GM12891 (cell line): ENCODE measurements at regions not wholly inside any gene's neighbourhood (a gene's known extent, or its start where the extent isn't known, plus 50 kb on each side); places are given as distances from the start of the nearest gene placed in this dataset.
"Not testable (repeated sequence)": the region's sequence is repeated elsewhere in the genome, so short reads cannot be mapped to it uniquely, and the experiment has no call there.

Experiments
- DNase-seq: peaks from one replicate; pipeline ENCODE4 v3.0.0; 2011; ENCODE audit warnings: low spot score; ENCODE audit not compliant: insufficient read length
- FAIRE-seq: peaks from 2 replicates; lab custom pipeline; 2011; peaks lifted over from hg19 to GRCh38; lab: Jason Lieb, UNC
- PAX5 ChIP-seq: IDR thresholded peaks from 2 replicates; pipeline ENCODE4 v1.6.1; 2011; ENCODE audit warnings: low read length, moderate library complexity, mild to moderate bottlenecking; ENCODE audit not compliant: insufficient read depth, severe bottlenecking
- POLR2A ChIP-seq: IDR thresholded peaks from 2 replicates; pipeline ENCODE4 v1.6.1; 2011; ENCODE audit warnings: low read depth, low read length, control low read depth
- POLR2AphosphoS5 ChIP-seq: IDR thresholded peaks from 2 replicates; pipeline ENCODE4 v1.6.1; 2011; ENCODE audit warnings: low read depth, low read length, control low read depth
- POU2F2 ChIP-seq: IDR thresholded peaks from 2 replicates; pipeline ENCODE4 v1.6.1; 2011; ENCODE audit warnings: low read depth, mild to moderate bottlenecking, control low read depth, low read length, moderate library complexity
- SPI1 ChIP-seq: IDR thresholded peaks from 2 replicates; pipeline ENCODE4 v1.6.1; 2011; ENCODE audit warnings: low read depth, low read length, control low read depth
- TAF1 ChIP-seq: IDR thresholded peaks from 2 replicates; pipeline ENCODE4 v1.6.1; 2011; ENCODE audit warnings: low read depth, low read length, control low read depth

DNA sequence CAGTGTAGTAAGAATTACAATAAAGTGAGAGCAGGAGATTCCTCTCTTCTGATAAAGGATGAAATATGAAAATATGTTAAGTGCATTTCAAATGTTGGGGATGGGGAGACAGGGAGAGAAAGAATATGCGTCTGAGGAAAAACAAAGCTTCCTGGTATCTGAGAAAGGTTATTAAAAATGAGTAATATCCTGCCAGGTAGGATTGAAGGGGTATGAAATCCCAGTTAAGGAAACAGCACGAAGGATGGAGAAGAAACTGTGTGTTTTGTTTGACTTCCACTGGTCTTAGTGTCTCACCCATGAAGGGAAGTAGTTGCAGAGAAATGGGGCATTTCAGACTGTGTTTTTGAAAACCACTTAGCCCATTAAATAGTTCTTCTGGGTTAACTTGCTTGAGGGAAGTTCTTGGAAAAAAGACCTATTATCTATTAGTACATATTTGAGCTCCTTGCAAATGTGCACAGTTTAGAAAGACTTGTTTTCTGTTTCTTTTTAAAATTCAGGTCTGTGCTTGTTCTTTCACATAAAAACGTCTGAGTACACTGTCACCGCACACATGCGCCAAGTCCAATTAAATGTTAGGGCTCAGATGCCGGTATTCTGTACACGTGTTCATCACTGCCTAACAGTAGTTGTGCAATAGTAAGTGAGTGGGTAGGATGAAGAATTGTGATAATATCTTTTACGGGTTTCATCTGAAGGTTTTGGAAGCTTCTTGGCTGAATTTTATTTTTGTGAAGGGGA, 196.1 kb upstream of the P2RY1 start:
- DNase-seq (no peak), FAIRE-seq (no peak)

DNA sequence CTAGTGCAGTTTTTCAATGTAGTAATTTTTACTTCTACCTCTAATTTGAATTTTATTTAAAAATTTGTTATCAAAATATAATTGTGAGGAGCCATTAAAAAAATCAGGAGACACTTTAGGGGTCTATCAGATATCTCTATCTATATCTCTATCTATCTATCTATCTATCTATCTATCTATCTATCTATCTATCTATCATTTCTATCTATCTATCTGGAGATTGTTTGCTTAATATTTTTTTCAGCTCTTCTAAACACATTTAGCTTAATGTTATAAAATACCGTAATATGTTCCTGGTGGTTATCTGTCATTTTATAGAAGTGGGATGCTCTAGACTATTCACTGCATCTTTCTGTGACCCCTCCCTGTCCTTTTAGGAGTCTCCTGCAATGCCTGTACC, 193.7 kb upstream of the P2RY1 start:
- DNase-seq (no peak), FAIRE-seq (no peak)

More for the DNA sequence above, 196.1 kb upstream of the P2RY1 start:
- TF ChIP-seq SPI1 (no peak), TAF1 (no peak), POLR2A (no peak)

DNA sequence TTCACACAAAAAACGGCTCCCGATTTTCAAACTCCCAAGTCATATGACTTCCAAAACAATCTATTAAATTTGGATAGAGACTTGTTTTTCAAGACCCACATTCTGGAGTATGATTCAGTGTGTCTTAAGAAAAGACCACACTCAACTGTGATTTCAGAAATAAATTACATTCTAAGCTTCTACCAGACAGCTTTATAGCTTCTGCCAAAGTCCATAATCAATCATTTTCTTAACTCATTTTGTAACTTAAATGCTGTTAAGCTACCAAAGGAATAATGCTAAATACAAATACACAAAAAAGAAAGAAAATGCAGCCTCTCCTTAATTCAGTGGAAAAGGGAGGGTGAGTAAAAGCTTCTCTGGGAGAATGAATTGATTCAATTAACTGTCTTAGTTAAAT, 192.3 kb upstream of the P2RY1 start:
- FAIRE-seq (no peak), DNase-seq (no peak)
- TF ChIP-seq PAX5 (no peak), POLR2A (no peak), TAF1 (no peak), SPI1 (no peak), POU2F2 (no peak), POLR2AphosphoS5 (no peak)

More for the DNA sequence above, 193.7 kb upstream of the P2RY1 start:
- TF ChIP-seq POU2F2 (no peak), POLR2A (no peak), POLR2AphosphoS5 (no peak), TAF1 (no peak), SPI1 (no peak), PAX5 (no peak)

DNA sequence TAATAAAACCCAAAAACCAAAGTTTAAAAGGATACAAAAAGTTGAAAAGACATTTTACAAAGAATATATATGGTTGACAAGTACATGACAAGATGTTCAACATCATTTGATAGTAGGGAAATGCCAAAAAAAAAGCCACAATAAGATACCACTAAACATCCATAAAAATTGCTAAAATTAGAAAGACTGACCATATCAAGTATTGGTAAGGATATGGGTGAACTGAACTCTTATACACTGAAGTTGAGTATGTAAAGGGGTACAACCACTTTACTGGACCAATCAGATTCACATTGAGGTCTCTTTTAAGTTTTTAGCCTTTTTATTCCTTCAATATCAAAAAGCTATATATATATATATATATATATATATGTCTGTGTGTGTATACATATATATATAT, 190.5 kb upstream of the P2RY1 start:
- FAIRE-seq, result no peak
- TF ChIP-seq POU2F2, result no peak
- no peak for TF ChIP-seq TAF1
- no peak for TF ChIP-seq POLR2A
- TF ChIP-seq SPI1, result no peak
- TF ChIP-seq PAX5, result no peak
- no peak for TF ChIP-seq POLR2AphosphoS5
- no peak for DNase-seq

DNA sequence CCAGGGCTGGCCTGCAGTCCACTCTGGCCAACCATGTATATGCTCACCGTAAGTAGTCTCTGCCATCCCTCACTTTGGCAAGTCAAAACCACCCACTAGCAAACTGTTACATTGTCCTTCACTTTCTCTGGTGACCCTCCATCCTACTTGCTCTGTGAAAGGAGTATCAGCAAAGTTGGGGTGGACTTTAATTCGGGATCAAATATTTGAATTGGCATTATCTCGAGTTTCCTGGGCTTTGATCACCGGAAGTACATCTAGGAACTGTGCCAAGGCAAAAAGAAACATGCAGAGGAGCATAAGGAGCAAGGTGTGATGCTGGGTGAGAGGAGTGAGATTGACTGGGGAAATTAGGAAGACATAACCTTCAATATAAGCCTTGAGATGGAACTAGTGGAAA, 188.9 kb upstream of the P2RY1 start:
- TF ChIP-seq SPI1, result no peak
- TF ChIP-seq POU2F2, result no peak
- no peak for TF ChIP-seq POLR2A
- no peak for TF ChIP-seq POLR2AphosphoS5
- TF ChIP-seq TAF1, result no peak
- no peak for TF ChIP-seq PAX5
- FAIRE-seq (no peak), DNase-seq (no peak)

DNA sequence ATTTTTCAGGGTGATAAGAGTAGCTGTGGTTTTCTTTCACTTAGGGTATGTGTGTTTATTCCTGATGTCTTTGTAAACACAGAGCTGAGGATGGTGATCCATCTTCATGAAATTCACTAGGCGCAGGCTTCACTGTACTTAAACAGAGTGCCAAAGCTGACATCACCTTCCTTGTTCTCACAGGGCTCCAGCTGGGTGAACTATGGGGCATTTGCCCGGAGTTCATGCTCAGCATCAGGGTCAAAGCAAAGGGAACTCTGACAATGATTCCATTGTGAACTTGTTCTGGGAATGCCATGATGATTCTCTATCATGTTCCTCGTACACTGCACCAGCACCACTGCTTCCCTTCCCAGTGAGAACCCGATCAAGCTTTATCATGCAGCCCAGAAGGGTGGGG, 184.8 kb upstream of the P2RY1 start:
- TF ChIP-seq TAF1 (no peak), SPI1 (no peak), PAX5 (no peak), POU2F2 (no peak), POLR2A (no peak), POLR2AphosphoS5 (no peak)
- FAIRE-seq (no peak), DNase-seq (no peak)

DNA sequence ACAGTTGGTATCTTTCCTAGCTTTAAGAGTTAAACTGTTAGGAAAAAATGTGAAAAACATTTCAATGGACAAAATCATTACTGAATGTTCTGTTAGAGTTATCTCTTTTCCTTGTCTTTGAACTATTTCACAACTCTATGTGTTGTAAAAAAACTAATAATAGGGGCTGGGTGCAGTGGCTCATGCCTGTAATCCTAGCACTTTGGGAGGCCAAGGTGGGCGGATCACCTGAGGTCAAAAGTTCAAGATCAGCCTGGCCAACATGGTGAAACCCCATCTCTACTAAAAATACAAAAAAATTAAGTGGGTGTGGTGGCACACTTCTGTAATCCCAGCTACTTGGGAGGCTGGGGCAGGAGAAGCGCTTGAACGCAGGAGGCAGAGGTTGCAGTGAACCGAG, 184.0 kb upstream of the P2RY1 start:
- not testable (repeated sequence) for DNase-seq, FAIRE-seq

DNA sequence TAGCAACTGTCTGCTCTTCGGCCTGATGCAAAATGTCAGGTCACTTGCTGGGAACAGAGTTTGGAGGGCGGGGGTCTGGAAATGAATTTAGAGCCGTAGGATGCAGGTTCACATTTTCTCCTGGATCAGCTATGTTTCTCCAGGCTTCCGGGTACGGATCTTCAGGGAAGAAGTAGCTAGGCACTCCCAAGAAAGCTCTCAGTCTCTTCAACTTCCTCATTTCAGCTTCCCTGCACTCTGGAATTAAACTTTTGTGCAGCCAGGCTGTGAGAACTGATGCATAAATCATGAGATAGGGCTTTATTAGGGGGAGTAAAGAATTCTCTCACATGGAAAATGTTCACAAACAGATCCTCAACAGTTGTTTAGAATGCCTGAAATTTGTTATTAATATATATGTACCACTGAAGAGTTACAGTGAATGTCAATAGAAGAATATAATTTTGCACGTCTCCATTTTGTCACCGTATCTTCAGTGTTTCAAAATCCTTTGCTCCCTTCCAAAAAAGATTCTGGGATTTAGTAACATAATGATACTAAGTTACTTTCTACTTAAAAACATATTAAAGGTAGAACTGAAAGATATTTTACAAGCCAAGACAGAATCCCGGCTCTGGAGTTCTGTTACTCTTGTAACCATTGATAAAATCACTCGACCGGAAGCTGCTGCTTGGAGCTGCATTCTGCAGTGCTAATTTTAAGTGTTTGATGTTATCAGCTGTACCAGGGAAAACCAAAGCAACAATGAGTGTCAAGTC, 178.5 kb upstream of the P2RY1 start:
- FAIRE-seq, result no peak
- TF ChIP-seq POLR2AphosphoS5 (no peak), POU2F2 (no peak), SPI1 (0 out of 2 replicates have a peak, but pooled peaks have one; percentile 13), PAX5 (no peak), POLR2A (no peak), TAF1 (no peak)
- no peak for DNase-seq

DNA sequence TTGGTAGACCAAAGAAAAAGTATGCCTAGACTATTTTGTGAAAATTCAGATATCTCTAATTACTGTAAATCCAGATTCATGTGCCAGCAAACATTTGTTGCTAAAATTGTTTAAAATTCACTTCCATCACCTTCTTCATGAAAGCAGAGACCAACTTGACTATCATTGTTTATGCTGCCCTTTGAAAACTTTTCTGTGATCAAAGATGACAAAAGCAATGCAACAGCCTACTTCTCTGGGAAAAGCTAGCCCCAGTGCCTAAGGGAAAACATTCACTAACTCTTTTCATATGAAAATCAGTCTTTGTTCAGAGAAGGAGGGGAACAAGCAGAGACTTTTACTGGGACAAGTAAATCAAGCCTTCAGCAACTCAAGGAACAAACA, 178.0 kb upstream of the P2RY1 start:
- no peak for FAIRE-seq
- TF ChIP-seq TAF1, result no peak
- TF ChIP-seq SPI1, result no peak
- no peak for TF ChIP-seq POU2F2
- TF ChIP-seq PAX5, result no peak
- TF ChIP-seq POLR2A, result no peak
- no peak for TF ChIP-seq POLR2AphosphoS5
- DNase-seq, result no peak

DNA sequence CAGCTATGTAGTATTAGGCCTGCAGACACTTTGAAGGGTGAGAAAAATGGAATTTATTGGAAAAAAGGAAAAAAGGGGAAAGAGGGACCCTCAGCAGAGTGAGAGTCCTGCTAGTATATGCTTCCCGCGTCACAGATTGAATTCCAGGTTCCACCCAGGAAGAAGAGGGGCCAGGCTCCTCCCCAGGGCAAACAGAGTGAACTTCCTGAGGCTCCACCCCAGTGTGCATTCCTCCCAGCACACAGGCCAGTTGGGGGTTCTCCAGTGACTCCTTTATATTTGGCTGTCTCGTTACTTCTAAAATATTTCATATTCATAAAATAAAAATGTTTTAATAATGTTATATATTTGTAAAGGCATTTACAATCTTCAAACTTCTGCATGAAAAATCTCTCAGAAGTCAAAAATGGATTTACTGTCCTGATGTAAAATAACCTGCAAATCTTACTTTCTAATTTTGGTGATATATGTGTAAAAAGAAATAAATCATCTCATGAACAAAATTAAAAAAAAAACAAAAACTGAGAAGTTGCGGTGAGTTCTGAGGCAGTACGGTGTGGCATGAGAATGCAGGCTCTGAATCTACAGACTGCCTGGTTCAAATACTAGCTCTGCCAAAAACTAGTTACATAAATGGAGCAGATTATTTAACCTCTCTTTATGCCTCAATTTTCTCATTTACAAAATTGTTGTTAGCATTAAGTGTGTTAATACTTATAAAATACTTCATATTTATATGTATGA, 175.8 kb upstream of the P2RY1 start:
- DNase-seq (no peak), FAIRE-seq (no peak)
- TF ChIP-seq POLR2A (no peak), POU2F2 (no peak), SPI1 (no peak), TAF1 (no peak), POLR2AphosphoS5 (no peak), PAX5 (no peak)
